RWPE1 (cell line): ENCODE measurements at regions not wholly inside any gene's neighbourhood (a gene's known extent, or its start where the extent isn't known, plus 50 kb on each side); places are given as distances from the start of the nearest gene placed in this dataset.

Experiments
- CTCF ChIA-PET: fragments of 350-600 bp; sonication (Branson Sonifier 250); formaldehyde crosslinking; extraction: SDS; loops from one replicate; lab custom pipeline; 2021; lab: Yijun Ruan, JAX
- POLR2A ChIA-PET: fragments of 400-600 bp; formaldehyde crosslinking; extraction: SDS; loops from one replicate; lab custom pipeline; 2020; ENCODE audit warnings: antibody characterized with exemption; ENCODE audit not compliant: low non-redundant PET; lab: Yijun Ruan, JAX
- DNase-seq: peaks from one replicate; pipeline ENCODE4 v3.0.0; 2012; ENCODE audit warnings: low spot score
- H3K27ac ChIP-seq: fragments of 450-650 bp; 2 replicates; pipeline ENCODE4 v1.5.1; 2017
- CTCF ChIP-seq: fragments of 450-650 bp; conservative IDR thresholded peaks from 2 replicates; pipeline ENCODE4 v1.5.1; 2017; ENCODE audit warnings: low read depth, mild to moderate bottlenecking

GRCh38 chrX:14291666-14292500 lies 237.5 kb upstream of the GLRA2 start:
- no peak for TF ChIP-seq CTCF
- DNase-seq: no peak
- CTCF ChIA-PET: no interaction called here
- H3K27ac ChIP-seq: no peak overlapping the region
- POLR2A ChIA-PET: no interaction called here

GRCh38 chrX:14290335-14290734 lies 239.0 kb upstream of the GLRA2 start:
- ChIA-PET CTCF (no interaction called here), POLR2A (no interaction called here)
- no peak for TF ChIP-seq CTCF
- H3K27ac ChIP-seq: no peak overlapping the region
- no peak for DNase-seq

- POLR2A ChIA-PET: no interaction called here
- TF ChIP-seq CTCF: no peak
- CTCF ChIA-PET: no interaction called here
- DNase-seq: no peak
- no peak overlapping the region for H3K27ac ChIP-seq
Observed at GRCh38 chrX:14274691-14275090, 245.0 kb upstream of the GEMIN8 start.

- H3K27ac ChIP-seq: no peak overlapping the region
- CTCF ChIA-PET: no interaction called here
- DNase-seq: no peak
- no peak for TF ChIP-seq CTCF
- POLR2A ChIA-PET: no interaction called here
Observed at GRCh38 chrX:14267216-14267615, 237.5 kb upstream of the GEMIN8 start.

GRCh38 chrX:14266705-14267104 lies 237.0 kb upstream of the GEMIN8 start:
- DNase-seq: no peak
- CTCF ChIA-PET: no interaction called here
- no peak for TF ChIP-seq CTCF
- no peak overlapping the region for H3K27ac ChIP-seq
- POLR2A ChIA-PET: no interaction called here

- CTCF ChIA-PET: no interaction called here
- POLR2A ChIA-PET: no interaction called here
- DNase-seq: no peak
- no peak overlapping the region for H3K27ac ChIP-seq
- no peak for TF ChIP-seq CTCF
Observed at GRCh38 chrX:14243823-14244222, 214.1 kb upstream of the GEMIN8 start.
